Posterior cingulate gyrus (tissue), 11 donors: ENCODE measurements at regions not wholly inside any gene's neighbourhood (a gene's known extent, or its start where the extent isn't known, plus 50 kb on each side); places are given as distances from the start of the nearest gene placed in this dataset.

Source experiments
- DNase-seq, 10 donors: peaks; one replicate each; pipeline versions ENCODE4 v3.0.0 to v3.0.0-alpha.2; 2020 to 2021; ENCODE audit warnings: mixed read lengths in 3 of 10
- intact Hi-C: fragments of 100-400 bp; cut with DNase I; formaldehyde crosslinking; loops from one replicate; pipeline ENCODE4 v1.15.1; 2023

DNA sequence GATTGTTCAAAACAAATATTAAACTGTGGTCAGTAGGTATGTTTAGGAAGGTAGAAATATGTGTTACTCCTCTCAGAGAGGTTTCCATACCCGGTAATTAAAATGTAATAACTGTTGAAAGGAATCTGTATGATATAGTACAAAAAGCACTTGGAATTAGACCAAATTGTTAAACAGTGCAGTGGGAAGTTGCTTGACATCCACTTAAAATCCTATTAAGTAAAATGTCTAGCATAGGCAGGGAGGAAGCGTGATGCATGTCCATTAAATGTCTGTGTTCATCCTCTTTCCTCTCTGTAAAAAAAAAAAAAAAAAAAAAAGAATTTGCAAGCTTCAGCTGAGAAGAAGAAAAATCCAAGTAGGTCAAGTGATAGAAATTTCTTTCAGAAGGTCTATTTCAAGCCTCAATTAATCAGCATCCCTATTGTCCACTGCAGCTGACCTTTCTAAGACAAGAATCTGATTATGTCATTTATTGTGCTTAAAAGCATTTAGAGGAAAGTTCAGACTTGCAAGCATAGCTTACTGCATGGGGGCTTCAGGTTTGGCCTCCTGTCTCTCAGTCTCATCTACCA lies 265.6 kb upstream of the RGS6 start:
- DNase-seq: no peak
- intact Hi-C loops: no loop called here

DNA sequence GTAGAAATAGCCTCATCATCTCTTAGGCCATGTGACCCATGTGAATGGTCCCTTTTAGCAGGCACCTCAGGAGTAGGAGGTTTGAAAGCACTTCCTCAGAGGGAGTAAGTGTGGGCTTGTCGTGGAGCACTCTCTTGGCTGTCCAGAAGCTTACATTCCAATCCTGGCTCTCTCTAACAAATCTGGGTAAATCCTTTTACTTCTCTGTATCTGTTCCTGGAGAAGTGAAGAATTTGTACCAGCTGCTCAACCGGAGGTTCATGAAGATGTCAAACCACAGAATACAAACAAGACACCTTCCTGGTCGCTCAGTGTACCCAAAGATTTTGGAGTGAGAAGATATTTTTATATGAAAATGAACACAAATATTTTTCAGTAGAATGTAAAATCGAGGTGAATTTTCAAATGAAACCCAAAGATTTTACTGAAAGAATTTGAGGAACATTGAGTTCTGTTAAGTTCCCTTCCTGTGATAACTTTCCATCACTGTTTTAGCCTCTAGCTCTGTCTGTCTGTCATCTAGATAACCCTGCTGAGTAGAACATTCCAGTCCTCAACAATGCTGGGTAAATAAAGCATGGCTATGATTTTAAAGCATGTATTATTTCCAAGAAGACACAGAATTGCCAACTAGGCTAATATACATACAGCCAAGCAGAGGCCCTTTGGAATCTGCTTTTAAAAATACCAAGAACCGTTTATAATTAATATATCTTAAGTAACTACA lies 263.9 kb upstream of the RGS6 start:
- DNase-seq: no peak
- intact Hi-C loops: no loop called here

DNA sequence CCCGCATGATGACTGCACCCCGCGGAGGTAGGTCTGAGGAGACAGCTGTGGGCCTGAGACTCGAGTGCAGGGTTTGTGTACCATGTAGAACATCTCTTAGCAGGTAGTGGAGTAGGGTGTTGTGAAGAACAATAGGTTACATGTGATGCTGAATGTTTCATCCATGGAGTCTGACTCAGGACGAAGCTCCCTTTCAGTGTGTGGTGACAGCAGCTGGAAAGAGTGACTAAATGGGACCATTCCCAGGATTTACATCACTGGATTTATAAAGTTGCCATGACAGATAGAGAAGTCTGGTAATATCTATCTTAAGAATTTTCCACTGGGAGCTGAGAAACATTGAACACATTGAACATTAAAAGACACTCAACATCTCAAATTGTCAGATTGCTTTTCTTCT lies 259.6 kb upstream of the RGS6 start:
- intact Hi-C loops: no loop called here
- DNase-seq: no peak

DNA sequence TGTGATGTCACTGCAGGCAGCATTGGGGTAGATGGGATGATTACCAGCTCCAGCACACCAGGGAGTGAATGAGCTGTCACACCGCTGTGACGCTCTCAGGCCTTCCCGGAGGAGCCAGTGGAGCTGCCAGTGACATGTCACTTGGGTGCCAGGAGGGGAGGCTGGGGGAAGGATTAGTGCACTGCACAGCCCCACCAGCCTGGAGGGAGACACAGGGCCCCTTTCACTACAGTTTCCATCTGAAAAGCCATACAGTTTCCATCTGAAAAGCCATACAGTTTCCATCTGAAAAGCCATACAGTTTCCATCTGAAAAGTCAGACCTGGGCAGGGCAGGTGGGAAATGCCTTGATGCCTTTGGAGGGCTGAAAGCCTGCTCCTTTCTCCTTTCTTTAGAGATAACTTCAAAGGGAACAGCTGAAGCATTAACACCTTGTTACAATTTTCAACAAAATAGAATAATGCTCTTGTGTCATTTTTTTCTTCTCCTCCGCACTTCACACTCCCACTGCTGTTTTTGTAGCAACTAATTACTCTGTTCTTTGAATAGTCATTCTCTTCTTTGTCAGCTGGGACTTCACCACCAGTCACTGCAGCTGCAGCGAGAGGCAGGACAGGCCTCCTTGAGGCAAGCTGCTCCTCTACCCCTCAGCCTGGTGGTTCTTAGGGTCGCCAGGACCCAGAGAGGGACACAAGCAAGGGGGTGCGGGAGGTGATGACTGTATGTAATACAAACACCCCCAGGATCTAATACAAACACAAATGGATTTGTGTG lies 256.9 kb upstream of the RGS6 start:
- peak in 2 of 10 donors; percentile 27 to 85 for DNase-seq
- intact Hi-C loops: no loop called here

DNA sequence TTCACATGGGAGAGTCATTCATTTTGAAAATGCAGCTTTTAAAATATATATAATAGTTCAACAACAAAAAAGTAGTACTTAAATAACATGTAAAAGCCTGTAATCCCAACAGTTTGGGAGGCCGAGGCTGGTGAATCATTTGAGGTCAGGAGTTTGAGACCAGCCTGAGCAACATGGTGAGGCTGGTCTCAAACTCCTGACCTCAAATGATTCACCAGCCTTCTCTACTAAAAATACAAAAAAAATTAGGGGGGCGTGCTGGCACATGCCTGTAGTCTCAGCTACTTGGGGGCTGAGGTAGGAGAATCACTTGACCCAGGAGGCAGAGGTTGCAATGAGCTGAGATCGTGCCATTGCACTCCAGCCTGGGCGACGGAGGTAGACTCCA lies 256.3 kb upstream of the RGS6 start:
- no peak for DNase-seq
- intact Hi-C loops: no loop called here

DNA sequence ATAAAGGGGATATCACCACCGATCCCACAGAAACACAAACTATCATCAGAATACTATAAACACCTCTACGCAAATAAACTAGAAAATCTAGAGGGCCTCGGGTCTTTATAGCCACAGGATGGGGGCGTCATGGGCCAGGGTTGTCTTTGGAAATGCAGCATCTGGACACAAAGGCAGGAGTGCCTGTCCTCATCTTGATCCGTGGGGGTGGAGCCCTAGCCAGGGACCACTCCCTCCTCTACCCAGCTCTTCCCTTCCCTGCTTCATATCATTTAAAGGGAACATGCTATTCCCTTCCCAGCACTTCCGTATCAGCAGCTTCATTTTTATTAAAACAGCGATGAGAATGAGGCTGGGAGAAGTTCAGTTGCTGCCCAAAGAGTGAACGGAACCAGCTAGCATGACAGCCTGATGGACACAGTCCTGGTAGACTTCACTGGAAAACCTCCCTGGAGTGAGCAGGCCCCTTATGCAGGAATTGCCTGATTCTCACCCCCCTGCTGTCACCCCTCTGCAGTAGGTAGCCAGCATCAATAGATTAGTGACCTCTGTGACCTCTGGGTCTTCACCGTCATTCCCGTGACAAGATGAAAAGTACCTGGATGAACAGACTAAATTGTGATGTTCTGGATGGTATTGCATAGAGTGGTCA lies 251.4 kb upstream of the RGS6 start:
- intact Hi-C loops: no loop called here

DNA sequence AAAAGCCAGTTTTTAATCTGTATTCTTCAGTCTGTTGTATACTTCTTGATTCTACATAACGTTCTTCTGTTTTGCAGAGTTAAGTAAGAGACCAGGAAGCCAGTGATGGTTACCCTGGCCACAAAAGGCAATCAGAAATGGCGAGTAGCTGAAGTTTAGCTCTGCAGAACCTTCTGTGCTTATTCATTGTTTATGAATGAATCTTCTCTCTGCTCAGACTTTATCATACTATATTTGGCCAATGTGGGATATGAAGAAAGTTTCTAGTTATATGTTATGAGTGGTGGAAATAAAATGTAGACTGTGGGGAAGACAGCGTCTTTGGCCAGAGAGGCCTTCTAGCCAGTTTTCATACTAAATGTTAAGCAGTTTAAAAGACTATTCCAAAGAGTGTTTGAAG lies 249.9 kb upstream of the RGS6 start:
- intact Hi-C loops: no loop called here
- DNase-seq: no peak

More for the DNA sequence above, 251.4 kb upstream of the RGS6 start:
- DNase-seq: no peak

DNA sequence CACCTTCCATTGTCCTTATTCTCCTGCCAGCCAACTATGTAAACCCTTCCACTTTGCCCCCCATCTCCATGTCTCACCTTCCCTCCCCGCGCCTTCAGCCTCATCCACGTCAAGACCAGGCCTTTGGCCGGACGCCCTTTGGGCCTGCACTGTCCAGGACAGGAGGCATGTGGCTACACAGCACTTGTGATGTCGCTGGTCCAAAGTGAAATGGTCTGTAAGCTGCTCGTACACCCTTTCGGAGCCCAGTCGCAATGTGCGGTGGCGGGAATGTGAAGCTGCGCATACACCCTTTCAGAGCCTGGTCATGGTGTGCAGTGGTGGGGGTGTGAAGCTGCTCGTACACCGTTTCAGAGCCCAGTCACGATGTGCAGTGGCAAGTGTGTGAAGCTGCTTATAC lies 247.9 kb upstream of the RGS6 start:
- DNase-seq: peak in 1 of 10 donors; percentile 75
- intact Hi-C loops: no loop called here

DNA sequence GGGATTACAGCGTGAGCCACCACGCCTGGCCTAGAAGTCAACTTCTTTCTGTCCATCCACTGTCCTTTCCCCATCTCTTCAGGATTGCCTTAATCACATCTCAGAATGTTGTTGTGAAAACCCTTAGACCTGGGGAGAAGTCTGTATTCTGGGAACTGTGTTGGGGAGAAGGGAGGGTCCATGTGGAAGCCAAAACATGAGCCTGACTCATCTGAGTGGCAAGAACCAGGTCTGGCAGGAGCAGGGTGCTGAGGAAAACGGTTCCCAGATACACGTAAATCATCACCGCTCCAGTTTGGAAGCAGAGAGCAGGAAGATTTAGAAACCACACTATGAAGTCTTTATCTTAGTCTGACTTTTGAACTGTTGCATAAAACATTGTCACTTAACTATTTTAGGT lies 245.6 kb upstream of the RGS6 start:
- intact Hi-C loops: no loop called here
- no peak for DNase-seq

DNA sequence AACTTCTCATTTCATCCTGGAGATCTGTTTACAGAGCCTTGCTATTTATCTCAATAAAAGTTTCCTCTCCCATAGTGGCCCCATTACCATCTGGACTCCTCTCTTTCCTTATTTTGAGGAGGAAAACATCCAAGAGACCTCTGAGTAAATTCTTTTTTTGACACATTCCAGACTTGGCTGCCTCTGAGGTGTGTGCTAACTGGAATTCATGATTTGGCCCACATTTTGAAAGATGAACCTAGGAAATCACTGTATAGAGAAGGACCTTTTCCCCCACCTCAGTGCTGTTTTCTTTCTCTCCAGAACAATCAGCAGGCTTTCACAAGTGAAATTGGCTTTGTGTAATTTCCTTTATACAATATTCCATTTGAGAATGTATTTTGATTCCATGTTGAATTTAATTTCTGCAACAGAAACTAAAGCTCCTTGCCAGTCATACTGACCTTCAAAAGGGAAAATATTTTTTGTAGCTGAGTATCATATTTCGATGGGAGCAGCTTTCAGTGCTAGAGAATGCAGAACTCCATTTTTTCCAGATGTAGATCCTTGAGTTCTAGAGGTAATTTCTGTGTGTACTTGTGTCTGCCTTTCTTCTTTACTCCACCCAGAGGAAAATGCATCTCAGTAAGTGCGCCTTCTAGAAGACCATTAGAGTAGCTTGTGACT lies 244.9 kb upstream of the RGS6 start:
- intact Hi-C loops: no loop called here
- no peak for DNase-seq

DNA sequence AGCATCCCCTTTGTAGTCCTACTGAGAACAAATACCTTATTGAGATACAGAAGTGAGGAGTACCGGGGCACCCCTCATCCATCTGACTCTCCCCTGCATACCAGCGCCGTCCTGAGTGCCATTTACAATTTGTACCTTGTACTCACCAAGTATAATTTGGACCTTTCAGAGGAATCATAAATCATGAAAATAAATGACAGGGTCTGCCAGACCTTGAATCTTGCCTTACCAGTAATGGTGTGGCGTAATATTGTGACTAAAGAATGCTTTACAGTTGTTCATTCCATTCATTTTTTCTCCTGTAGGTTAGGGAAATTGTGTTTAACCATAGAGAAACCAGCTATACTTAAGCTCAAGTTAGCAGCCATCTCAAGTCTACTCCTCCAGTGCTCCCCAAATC lies 243.7 kb upstream of the RGS6 start:
- intact Hi-C loops: no loop called here
- DNase-seq: no peak

DNA sequence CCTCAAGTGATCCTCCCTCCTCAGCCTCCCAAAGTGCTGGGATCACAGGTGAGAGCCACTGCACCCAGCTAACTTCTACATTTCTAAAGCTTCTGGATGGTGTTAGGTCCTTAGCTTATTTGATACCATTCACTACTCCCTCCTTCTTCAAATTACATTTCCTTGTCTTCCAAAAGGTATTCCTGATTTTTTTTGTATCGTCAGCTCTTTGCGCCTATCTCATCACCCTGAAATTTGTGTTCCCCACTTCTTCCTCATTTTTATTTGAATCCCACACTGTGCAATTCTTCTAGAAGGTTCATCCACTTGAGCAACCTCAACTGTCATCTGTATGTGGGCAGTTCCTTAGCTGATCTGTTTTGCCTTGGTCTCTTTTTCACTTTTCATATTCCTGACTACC lies 241.8 kb upstream of the RGS6 start:
- intact Hi-C loops: no loop called here
- no peak for DNase-seq

DNA sequence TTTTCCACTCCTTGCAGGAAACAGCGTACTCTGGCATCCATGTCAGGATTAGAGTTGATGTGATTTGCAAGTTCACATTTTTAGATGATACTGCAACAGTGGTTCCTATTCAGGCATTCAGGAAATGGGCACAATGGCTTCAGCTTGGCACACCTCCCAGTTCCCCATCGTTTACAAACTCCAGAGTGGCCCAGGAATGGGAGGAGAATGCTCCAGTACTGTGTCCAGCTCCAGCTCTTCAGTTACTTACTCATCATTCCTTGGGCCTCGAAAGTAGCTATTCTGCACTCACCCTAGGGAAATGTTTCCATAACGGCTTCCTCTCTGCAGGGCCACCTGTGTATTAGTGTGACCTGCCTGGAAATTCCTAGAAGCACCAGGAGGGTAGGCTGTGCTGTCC lies 239.7 kb upstream of the RGS6 start:
- DNase-seq: peak in 5 of 10 donors; percentile 44 to 92 (median 57)
- intact Hi-C loops: no loop called here

DNA sequence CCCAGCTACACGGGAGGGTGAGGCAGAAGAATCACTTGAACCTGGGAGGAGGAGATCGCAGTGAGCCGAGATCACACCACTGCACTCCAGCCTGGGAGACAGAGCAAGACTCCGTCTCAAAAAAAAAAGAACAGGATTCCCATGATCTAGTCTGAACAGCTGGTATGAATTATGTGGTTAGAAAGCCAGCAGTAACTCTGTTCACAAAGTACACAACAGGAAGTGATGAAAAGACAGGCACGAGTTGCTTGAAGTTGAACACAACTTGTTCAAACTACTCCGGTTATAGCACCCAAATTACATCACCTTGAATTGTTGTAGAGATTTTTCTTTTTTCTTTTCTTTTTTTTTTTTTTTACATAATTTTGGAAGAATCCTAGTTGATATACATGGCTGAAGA lies 238.8 kb upstream of the RGS6 start:
- DNase-seq: no peak
- intact Hi-C loops: no loop called here

DNA sequence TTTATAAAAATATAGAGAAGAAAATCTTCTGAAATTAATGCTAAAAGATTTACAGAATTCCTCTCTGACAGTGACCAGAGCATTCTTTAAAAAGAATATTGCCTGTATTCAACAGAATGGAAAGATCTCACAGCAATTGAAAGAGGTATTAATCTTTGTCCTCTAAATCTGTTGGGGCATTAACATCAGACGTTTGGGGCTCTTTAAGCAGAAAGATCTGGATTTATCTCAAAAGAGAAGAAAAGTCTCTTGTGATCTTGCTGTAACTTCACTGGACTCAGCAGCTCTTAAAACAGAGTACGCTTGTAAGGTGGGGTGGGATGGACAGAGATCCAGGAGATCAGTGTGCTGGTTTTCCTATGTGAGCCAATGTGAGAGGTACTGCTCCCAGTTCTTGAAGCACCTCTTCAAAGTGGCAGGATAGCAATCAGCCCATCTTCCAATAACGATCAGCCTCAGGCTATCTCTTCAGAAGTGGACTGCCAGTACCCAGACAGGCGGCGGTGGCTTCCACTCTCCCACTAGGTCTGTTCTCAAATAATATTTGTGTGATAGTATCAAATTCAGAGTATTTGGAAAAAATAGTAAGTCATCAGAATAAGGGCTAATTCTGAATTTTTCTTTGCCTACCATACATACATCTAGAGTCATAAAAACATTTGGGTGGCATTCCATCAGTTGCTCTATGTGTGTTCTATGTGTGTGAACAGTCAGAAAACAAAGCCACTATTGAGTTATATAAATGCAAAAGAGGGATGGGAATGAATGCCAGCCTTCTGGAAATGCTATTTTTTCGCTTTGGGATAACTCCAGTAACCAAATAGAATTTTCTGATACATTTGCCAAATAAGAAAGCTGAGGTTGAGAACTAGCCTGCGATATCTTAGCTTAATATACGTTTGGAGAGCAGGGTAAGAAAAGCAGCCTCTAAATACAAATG lies 237.4 kb upstream of the RGS6 start:
- intact Hi-C loops: no loop called here
- peak in 1 of 10 donors; percentile 77 for DNase-seq

DNA sequence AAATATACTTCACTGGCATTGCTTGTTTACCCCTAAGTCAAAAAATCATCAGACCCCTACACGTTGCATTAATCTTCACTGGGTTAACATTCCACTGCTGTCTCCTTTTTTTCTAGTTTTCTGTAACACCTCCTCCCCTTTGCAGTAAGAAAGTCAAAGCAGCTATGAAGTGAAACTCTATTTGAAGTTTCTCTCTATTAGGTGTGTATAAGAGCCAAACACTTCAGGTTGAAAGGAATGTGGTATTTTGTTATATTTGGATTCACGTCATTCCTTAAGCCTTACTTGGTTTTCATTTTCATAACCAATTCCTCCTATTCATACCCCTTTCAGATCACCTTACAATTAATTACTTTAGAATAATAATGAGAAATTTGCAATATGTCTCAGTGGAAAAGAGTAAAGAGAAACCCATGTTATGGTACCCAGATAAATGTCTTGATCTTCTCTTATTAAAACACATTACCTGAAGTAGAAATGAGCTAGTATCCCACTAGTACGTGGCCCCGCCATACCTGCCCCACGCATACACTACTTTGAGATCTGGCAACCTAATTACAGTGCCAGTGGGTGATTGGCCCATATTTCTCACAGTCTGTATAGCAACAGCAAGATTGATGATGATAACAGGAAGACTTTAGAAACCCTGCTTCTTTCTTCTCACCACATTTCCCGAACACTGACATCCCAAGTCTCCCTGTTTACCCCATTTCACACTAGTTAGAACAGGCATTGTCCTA lies 236.4 kb upstream of the RGS6 start:
- no peak for DNase-seq

DNA sequence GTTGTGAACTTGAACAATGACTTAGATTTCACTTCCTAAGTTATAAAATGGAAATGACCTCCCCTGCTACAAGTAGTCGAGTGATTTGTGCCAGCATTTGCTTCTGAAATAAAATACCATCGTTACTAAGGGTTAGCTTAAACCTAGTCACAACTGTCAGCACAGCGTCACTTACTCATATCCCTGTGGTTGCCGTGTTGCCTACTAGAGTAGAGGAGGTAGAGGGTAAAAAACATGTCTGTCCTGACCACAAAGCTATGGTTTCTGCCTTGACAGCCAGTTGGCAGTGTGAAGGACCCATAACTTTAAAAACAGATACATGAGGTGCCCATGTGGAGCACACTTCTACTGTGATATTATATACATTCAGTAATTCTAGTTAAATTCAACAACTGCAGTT lies 234.2 kb upstream of the RGS6 start:
- DNase-seq: no peak
- intact Hi-C loops: no loop called here

More for the DNA sequence above, 236.4 kb upstream of the RGS6 start:
- intact Hi-C loops: no loop called here

DNA sequence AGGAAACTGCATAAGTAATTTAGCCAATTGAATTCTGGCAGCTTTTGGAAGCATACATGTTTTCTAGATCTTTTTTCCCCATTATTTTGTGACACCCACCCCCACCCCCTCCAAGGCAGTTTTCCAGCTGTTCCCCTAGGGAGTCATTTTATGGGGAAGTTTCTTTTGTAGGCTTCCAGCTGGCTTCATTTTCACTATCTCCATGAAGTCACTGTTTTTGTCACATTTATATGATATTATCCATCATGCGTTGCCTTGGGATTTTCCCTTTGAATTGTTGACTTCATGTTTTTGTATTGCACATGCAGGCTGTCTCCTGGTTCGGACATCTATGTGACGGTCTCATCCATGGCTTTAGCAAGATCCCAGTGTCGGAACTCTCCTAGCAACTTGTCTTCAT lies 233.6 kb upstream of the RGS6 start:
- DNase-seq: no peak

DNA sequence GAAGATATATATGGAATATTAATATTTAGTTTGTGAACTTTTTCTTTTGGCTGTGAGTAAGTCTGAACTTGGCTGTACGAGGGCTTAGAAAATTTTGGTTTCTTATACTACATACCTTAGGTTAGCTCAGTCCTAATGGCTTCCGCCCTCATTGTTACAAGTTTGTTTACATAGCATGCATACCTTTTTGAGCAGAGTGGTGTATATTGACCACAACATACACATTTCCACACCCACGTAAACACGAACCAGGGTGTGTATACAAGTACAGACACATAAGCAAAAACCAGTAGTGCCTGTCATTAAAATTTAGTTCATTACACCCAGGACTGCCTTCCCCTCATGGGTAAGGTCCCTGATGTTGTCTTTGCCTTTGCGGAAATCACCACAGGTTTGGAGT lies 230.2 kb upstream of the RGS6 start:
- intact Hi-C loops: no loop called here
- DNase-seq: no peak

More for the DNA sequence above, 233.6 kb upstream of the RGS6 start:
- intact Hi-C loops: no loop called here
